HL-60 (cell line): ENCODE measurements at regions not wholly inside any gene's neighbourhood (a gene's known extent, or its start where the extent isn't known, plus 50 kb on each side); places are given as distances from the start of the nearest gene placed in this dataset.

Experiments used
- DNase-seq, 2 experiments: peaks; one replicate each; pipeline ENCODE4 v3.0.0-alpha.2; 2010 to 2020; ENCODE audit warnings: low read depth in 1 of 2, low spot score in 1 of 2
- H3K27ac ChIP-seq: fragments of 250-450 bp; sonication (Bioruptor Pico); replicated peaks from 2 replicates; pipeline ENCODE4 v1.5.1; 2020; ENCODE audit warnings: mild to moderate bottlenecking, moderate library complexity
- H3K27me3 ChIP-seq: fragments of 250-450 bp; sonication (Bioruptor Pico); 2 replicates; pipeline ENCODE4 v1.5.1; 2021; ENCODE audit warnings: mild to moderate bottlenecking, moderate library complexity; ENCODE audit not compliant: insufficient read depth, poor library complexity, severe bottlenecking
- H3K4me3 ChIP-seq: replicated peaks from 2 replicates; pipeline ENCODE4 v1.5.1; 2011; ENCODE audit warnings: mild to moderate bottlenecking, control low read depth, low read length; ENCODE audit not compliant: insufficient read depth
- CTCF ChIP-seq: IDR thresholded peaks from one replicate; pipeline ENCODE4 v1.5.1; 2011; ENCODE audit warnings: low read length, control low read depth, inconsistent platforms; ENCODE audit not compliant: insufficient read depth
- GABPA ChIP-seq: IDR thresholded peaks from 2 replicates; pipeline ENCODE4 v1.6.1; 2012; ENCODE audit warnings: low read depth
- POLR2AphosphoS5 ChIP-seq: IDR thresholded peaks from 2 replicates; pipeline ENCODE4 v1.6.1; 2012; ENCODE audit warnings: low read depth
- REST ChIP-seq: IDR thresholded peaks from 2 replicates; pipeline ENCODE4 v1.6.1; 2012; ENCODE audit warnings: low read depth; ENCODE audit not compliant: insufficient replicate concordance
- SPI1 ChIP-seq: IDR thresholded peaks from 2 replicates; pipeline ENCODE4 v1.6.1; 2012; ENCODE audit warnings: low read depth, mild to moderate bottlenecking, borderline replicate concordance

- no peaks in the 10 kb centered on the region for H3K27me3 ChIP-seq
- no peak overlapping the region for H3K4me3 ChIP-seq
- no peak overlapping the region for H3K27ac ChIP-seq
- no peak for TF ChIP-seq REST
- TF ChIP-seq GABPA: no peak
- no peak for TF ChIP-seq SPI1
- TF ChIP-seq POLR2AphosphoS5: no peak
- no peak for TF ChIP-seq CTCF
- DNase-seq: no peak
These were observed 437.5 kb downstream of the KLF12 start for GRCh38 chr13:73696713-73697112.

- TF ChIP-seq SPI1 (no peak), CTCF (no peak), GABPA (no peak)
- no peak for DNase-seq
- no peak overlapping the region for H3K27ac ChIP-seq
- no peak overlapping the region for H3K4me3 ChIP-seq
- no peaks in the 10 kb centered on the region for H3K27me3 ChIP-seq
These were observed 437.9 kb downstream of the KLF12 start for GRCh38 chr13:73696271-73696670.

GRCh38 chr13:73695325-73695724 lies 438.9 kb downstream of the KLF12 start:
- DNase-seq: no peak
- H3K27ac ChIP-seq: no peak overlapping the region
- no peaks in the 10 kb centered on the region for H3K27me3 ChIP-seq
- no peak overlapping the region for H3K4me3 ChIP-seq
- no peak for TF ChIP-seq SPI1
- TF ChIP-seq REST: no peak
- TF ChIP-seq POLR2AphosphoS5: no peak
- TF ChIP-seq CTCF: no peak
- no peak for TF ChIP-seq GABPA

- H3K27me3 ChIP-seq: peaks cover 2% of the 10 kb centered on the region
- no peak for TF ChIP-seq GABPA
- TF ChIP-seq CTCF: no peak
- no peak for TF ChIP-seq POLR2AphosphoS5
- TF ChIP-seq REST: no peak
- TF ChIP-seq SPI1: no peak
- no peak overlapping the region for H3K27ac ChIP-seq
- H3K4me3 ChIP-seq: no peak overlapping the region
- DNase-seq: no peak
These were observed 441.0 kb downstream of the KLF12 start for GRCh38 chr13:73693215-73693614.
